DND-41 (cell line): ENCODE measurements at regions not wholly inside any gene's neighbourhood (a gene's known extent, or its start where the extent isn't known, plus 50 kb on each side); places are given as distances from the start of the nearest gene placed in this dataset.

Experiments
- CTCF ChIP-seq: IDR thresholded peaks from 2 replicates; pipeline ENCODE4 v1.5.1; 2012; ENCODE audit warnings: borderline replicate concordance, low read length, moderate library complexity, mild to moderate bottlenecking; ENCODE audit not compliant: poor library complexity, severe bottlenecking; ENCODE audit errors: extremely low read depth
- EZH2 ChIP-seq: IDR thresholded peaks from 3 replicates; pipeline ENCODE4 v1.6.1; 2012; ENCODE audit warnings: borderline replicate concordance, low read depth, mild to moderate bottlenecking, moderate library complexity, low read length, inconsistent platforms; ENCODE audit not compliant: severe bottlenecking

- no peak for TF ChIP-seq CTCF
- TF ChIP-seq EZH2: no peak
Measured at GRCh38 chr12:88914967-88915366, 334.7 kb upstream of the KITLG start.
